Vagina (tissue), 2 donors: ENCODE measurements at regions not wholly inside any gene's neighbourhood (a gene's known extent, or its start where the extent isn't known, plus 50 kb on each side); places are given as distances from the start of the nearest gene placed in this dataset.

Experiments used
- DNase-seq, 2 donors: peaks; one replicate each; pipeline ENCODE4 v3.0.0-alpha.2; 2017; ENCODE audit errors: extremely low spot score in 2 of 2
- H3K27ac ChIP-seq: fragments of 200-600 bp; sonication (generic); one replicate; pipeline ENCODE4 v1.5.1; 2019
- H3K27me3 ChIP-seq: fragments of 200-600 bp; sonication (generic); one replicate; pipeline ENCODE4 v1.5.1; 2019
- H3K36me3 ChIP-seq, 2 donors: fragments of 200-600 bp; sonication (generic); one replicate each; pipeline ENCODE4 v1.5.1; 2017 to 2019
- H3K4me1 ChIP-seq: fragments of 200-600 bp; sonication (generic); one replicate; pipeline ENCODE4 v1.5.1; 2019
- H3K4me3 ChIP-seq, 2 donors: fragments of 200-600 bp; sonication (generic); 1 replicate in 1 of 2; 2 replicates in 1 of 2; pipeline ENCODE4 v1.5.1; 2016 to 2019
- H3K9me3 ChIP-seq: fragments of 200-600 bp; sonication (generic); one replicate; pipeline ENCODE4 v1.5.1; 2019
- CTCF ChIP-seq, 3 experiments: fragments of 450-650 bp in 2 of 3; fragments of 200-600 bp in 1 of 3; sonication (generic) in 1 of 3; IDR thresholded peaks; one replicate each; pipeline ENCODE4 v1.5.1; 2017 to 2019; ENCODE audit warnings: antibody characterized with exemption in 3 of 3, mild to moderate bottlenecking in 2 of 3, moderate library complexity in 2 of 3
- POLR2A ChIP-seq, 2 donors: fragments of 450-650 bp; IDR thresholded peaks; one replicate each; pipeline ENCODE4 v1.6.1; 2017; ENCODE audit warnings: antibody characterized with exemption in 2 of 2, mild to moderate bottlenecking in 2 of 2, moderate library complexity in 2 of 2
- POLR2AphosphoS5 ChIP-seq, 2 donors: sonication (generic); formaldehyde crosslinking; IDR thresholded peaks; one replicate each; pipeline ENCODE4 v1.9.0; 2017; ENCODE audit warnings: antibody characterized with exemption in 2 of 2, mild to moderate bottlenecking in 2 of 2, low read depth in 1 of 2; ENCODE audit not compliant: insufficient read depth in 1 of 2
- intact Hi-C: fragments of 100-400 bp; cut with DNase I; formaldehyde crosslinking; loops from one replicate; pipeline ENCODE4 v1.15.1; 2023

DNA sequence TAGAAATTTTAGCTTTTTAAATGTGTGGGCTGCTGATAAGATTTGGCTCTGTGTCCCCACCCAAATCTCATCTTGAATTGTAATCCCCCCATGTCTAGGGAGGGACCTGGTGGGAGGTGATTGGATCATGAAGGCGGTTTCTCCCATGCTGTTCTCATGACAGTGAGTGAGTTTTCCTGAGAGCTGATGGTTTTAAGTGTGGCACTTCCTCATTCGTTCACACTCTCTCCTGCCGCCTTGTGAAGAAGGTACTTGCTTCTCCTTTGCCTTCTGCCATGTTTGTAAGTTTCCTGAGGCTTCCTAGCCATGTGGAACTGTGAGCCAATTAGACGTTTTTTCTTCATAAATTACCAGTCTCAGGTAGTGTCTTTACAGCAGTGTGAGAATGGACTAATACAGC is 127.8 kb upstream of the MVB12B start:
- TF ChIP-seq POLR2AphosphoS5 (IDR thresholded peaks at IDR 0.05; ENCODE audit: insufficient read depth in 1 of 2, low read depth in 1 of 2): no peak
- no peak for TF ChIP-seq POLR2A (IDR thresholded peaks at IDR 0.05)
- no peak for TF ChIP-seq CTCF (IDR thresholded peaks at IDR 0.05)
- intact Hi-C loops: no loop called here
- H3K27me3 ChIP-seq: no peaks in the 10 kb centered on the region
- H3K9me3 ChIP-seq: no peaks in the 10 kb centered on the region
- H3K36me3 ChIP-seq: no peaks in the 10 kb centered on the region
- no peak overlapping the region for H3K27ac ChIP-seq
- DNase-seq: no peak
- H3K4me3 ChIP-seq: no peak overlapping the region
- H3K4me1 ChIP-seq: no peaks in the 10 kb centered on the region

GRCh38 chr9:126203313-126203712 is 123.3 kb upstream of the MVB12B start:
- H3K27me3 ChIP-seq: no peaks in the 10 kb centered on the region
- DNase-seq: no peak
- no peaks in the 10 kb centered on the region for H3K4me1 ChIP-seq
- TF ChIP-seq POLR2A (IDR thresholded peaks at IDR 0.05) (no peak), POLR2AphosphoS5 (IDR thresholded peaks at IDR 0.05; ENCODE audit: insufficient read depth in 1 of 2, low read depth in 1 of 2) (no peak)
- H3K27ac ChIP-seq: no peak overlapping the region
- intact Hi-C loops: no loop called here
- no peaks in the 10 kb centered on the region for H3K36me3 ChIP-seq
- no peak overlapping the region for H3K4me3 ChIP-seq
- no peaks in the 10 kb centered on the region for H3K9me3 ChIP-seq

- no peaks in the 10 kb centered on the region for H3K36me3 ChIP-seq
- no peaks in the 10 kb centered on the region for H3K9me3 ChIP-seq
- H3K27ac ChIP-seq: no peak overlapping the region
- intact Hi-C loops: no loop called here
- no peaks in the 10 kb centered on the region for H3K27me3 ChIP-seq
- DNase-seq: no peak
- H3K4me1 ChIP-seq: no peaks in the 10 kb centered on the region
- no peak overlapping the region for H3K4me3 ChIP-seq
- TF ChIP-seq POLR2AphosphoS5 (IDR thresholded peaks at IDR 0.05; ENCODE audit: insufficient read depth in 1 of 2, low read depth in 1 of 2) (no peak), POLR2A (IDR thresholded peaks at IDR 0.05) (no peak), CTCF (IDR thresholded peaks at IDR 0.05) (no peak)
Measured at GRCh38 chr9:126204197-126204596, 122.4 kb upstream of the MVB12B start.

DNA sequence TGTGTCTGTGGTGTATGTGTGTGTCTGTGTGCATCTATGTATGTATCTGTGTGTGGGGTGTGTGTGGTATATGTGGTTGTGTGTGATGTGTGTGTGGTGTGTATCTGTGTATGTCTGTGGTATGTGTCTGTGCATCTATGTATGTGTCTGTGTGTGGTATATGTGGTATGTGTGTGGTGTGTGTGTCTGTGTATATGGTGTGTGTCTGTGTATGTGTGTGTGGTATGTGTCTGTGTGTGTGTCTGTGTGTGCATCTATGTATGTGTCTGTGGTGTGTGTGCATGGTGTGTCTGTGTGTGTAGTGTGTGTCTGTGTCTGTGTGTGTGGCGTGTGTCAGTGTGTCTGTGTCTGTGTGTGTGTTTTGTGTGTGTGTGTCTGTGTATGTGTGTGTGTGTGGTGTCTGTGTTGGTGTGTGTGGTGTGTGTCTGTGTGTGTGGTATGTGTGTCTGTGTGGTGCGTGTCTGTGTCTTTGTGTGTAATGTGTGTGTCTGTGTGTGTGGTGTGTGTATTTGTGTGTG is 121.9 kb upstream of the MVB12B start:
- H3K4me1 ChIP-seq: no peaks in the 10 kb centered on the region
- intact Hi-C loops: no loop called here
- no peaks in the 10 kb centered on the region for H3K9me3 ChIP-seq
- no peak overlapping the region for H3K27ac ChIP-seq
- H3K4me3 ChIP-seq: no peak overlapping the region
- no peaks in the 10 kb centered on the region for H3K36me3 ChIP-seq
- H3K27me3 ChIP-seq: no peaks in the 10 kb centered on the region
- TF ChIP-seq POLR2A (IDR thresholded peaks at IDR 0.05) (no peak), POLR2AphosphoS5 (IDR thresholded peaks at IDR 0.05; ENCODE audit: insufficient read depth in 1 of 2, low read depth in 1 of 2) (no peak), CTCF (IDR thresholded peaks at IDR 0.05) (no peak)
- DNase-seq: no peak

DNA sequence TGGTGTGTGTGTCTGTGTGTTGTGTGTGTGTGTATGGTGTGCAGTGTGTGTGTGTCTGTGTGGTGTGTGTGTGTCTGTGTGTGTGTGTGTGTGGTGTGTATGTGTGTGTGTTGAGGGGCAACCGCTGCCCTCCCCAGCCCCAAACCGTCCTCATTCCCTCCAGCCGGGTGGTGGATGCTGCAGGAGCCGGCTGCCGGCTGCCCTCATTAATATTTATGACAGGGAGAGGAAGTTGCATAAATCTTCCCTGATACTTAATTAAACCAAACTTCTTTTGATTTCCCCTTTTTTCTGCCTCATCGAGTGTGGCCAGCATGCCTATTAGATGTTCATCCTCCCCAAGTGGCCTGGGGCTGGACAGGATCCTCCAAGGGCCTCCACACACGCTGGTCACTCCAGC is 121.4 kb upstream of the MVB12B start:
- DNase-seq: peak in 1 of 2 donors; percentile 67
- Histone ChIP-seq H3K4me3 (no peak overlapping the region), H3K36me3 (no peaks in the 10 kb centered on the region), H3K4me1 (no peaks in the 10 kb centered on the region), H3K27me3 (no peaks in the 10 kb centered on the region), H3K27ac (no peak overlapping the region), H3K9me3 (no peaks in the 10 kb centered on the region)
- intact Hi-C loops: no loop called here
- TF ChIP-seq CTCF (IDR thresholded peaks at IDR 0.05) (no peak), POLR2A (IDR thresholded peaks at IDR 0.05) (no peak), POLR2AphosphoS5 (IDR thresholded peaks at IDR 0.05; ENCODE audit: insufficient read depth in 1 of 2, low read depth in 1 of 2) (no peak)
